ENCODE measurements at regions not wholly inside any gene's neighbourhood (a gene's known extent, or its start where the extent isn't known, plus 50 kb on each side); places are given as distances from the start of the nearest gene placed in this dataset.

GRCh38 chr16:49081086-49081485, 200.6 kb downstream of the CBLN1 start:
- intact Hi-C loops (cut with micrococcal nuclease): no loop called here

DNA sequence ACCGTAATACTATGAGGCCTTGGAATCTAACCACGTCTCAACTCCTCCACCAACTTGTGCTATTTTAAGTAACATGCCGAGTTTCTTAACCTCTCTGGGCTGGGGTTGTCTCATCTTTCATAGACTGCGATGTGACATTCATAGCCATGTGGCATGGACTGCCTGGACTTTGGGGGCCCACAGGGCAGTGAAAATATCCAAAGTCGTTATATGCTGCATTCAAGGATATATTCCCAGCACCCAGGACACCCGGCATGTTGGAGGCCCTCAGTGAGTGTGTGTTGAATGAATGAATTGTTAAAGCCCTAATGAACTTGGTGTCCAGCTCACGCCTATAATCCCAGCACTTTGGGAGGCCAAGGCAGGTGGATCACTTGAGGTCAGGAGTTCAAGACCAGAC, 203.1 kb downstream of the CBLN1 start:
- intact Hi-C loops (cut with micrococcal nuclease): no loop called here

DNA sequence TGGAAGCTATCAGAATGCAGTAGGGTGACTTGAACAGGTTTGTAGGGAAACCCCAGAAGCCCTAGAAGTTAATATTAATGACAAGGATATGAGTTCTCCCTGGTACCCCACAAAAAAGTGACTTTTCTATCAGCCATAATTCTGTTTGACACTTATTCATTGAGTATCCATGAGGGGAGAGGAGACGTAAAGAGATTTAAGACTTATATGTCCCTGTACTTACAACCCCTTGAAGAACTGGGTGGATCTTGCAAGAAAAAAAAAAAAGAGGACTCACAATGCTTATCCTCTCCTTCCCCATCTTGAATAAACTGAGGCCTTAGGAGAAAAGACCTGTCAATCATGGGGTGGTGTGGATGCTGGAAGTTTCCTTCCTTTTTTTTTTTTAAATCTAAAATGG, 203.5 kb downstream of the CBLN1 start:
- intact Hi-C loops (cut with micrococcal nuclease): no loop called here

- intact Hi-C loops (cut with micrococcal nuclease): no loop called here
Observed at GRCh38 chr16:49075709-49076108, 205.9 kb downstream of the CBLN1 start.

- intact Hi-C loops (cut with micrococcal nuclease): no loop called here
Observed at GRCh38 chr16:49068224-49068623, 213.4 kb downstream of the CBLN1 start.

GRCh38 chr16:49067776-49068175, 213.9 kb downstream of the CBLN1 start:
- intact Hi-C loops (cut with micrococcal nuclease): no loop called here

DNA sequence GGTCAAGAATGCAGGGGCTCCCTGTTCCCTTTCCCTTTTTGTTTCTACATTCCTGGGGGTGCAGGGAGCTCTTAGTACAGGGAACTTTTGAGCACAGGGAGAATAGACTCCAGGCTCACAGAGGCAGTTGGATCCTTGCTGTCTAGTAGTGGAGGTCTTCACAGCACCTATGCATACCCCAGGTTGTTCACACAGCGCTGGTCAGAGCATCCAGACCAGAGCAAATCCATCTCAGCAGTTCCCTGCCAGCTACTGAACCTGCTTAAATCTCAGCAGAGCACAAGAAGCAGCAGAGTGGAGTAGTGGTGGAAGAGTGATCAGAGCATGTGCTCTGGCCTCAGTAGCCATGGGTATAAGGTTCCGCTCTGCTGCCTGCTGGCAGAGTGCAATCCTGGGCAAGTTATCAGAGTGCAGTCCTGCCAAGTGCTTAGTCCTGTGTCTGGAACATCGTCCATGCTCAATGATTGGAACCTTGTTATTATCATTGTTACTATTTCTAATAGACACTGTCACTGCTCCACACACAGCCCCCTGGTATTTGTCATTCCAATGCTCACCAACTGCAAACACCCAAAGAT, 220.4 kb downstream of the CBLN1 start:
- intact Hi-C loops (cut with micrococcal nuclease): no loop called here

DNA sequence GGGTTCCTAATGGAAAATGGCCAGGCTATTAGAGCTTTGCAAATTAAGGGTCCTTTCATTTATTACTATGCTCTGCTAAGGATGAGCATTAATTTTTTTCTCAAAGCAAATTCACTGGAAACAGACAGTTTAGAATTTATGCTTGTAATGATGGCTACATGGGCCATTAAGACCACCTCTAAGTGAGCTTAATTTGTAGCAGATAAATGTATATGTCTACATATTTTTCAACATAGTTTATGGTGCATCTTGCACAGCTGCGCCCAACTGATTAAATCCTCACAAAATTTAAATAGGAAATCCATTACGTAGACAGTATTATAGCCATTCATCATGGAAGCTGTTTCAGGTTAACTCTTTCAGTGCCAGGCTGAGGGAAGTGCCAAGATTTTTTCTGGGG, 220.9 kb downstream of the CBLN1 start:
- intact Hi-C loops (cut with micrococcal nuclease): no loop called here

DNA sequence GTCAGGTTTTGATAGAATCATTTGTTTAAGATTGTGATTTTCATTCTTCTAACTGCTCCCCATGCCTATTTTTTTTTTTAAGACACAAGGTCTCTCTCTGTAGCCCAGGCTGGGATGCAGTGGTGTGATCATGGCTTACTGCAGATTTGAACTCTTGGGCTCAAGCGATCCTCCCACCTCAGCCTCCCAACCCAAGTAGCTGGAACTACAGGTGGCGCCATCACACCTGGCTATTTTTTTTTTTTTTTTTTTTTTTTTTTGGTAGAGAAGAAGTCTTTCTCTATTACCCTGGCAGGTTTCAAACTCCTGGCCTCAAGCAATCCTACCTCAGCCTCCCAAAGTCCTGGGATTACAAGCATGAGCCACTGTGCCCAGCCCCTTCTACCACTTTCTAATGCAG, 223.3 kb downstream of the CBLN1 start:
- intact Hi-C loops (cut with micrococcal nuclease): no loop called here

DNA sequence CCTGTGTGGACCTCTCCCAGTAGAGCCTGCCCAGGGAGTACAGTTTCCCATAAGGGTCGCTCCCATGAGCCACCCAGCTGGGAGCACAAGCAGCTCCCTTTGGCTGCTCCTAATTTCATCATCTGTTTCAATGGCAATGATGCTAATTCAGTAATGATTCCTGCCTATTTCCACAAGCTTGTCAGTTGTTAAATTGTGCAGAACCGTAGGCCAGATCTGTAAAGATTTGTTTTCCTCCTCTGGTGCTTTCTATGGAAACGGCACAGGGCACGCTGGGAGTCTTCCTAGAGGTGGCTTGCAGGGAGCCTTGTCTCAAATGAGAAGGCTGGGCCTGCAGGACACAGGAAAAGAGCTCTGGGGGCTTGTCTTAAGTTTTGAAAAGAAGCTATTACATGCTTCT, 223.7 kb downstream of the CBLN1 start:
- intact Hi-C loops (cut with micrococcal nuclease): no loop called here

GRCh38 chr16:49057391-49057790, 224.2 kb downstream of the CBLN1 start:
- intact Hi-C loops (cut with micrococcal nuclease): no loop called here

DNA sequence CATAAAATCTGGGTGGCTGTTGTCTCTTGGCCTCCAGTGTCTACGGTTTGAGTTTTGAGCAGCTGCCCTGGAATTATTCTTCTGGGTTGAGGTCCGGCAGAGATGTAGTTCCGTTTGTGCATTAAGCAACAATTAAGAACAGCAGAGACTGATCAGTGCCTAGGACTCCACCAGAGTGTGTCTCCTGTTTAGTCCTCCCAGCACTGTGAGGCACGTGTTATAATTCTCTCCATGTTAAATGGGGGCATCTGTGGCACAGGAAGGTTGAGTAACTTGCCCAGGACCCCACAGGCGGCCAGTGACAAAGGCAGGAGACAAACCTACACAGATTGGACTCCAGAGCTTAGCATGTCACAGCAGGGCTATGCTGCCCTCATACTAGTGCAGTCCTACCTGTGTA, 225.1 kb downstream of the CBLN1 start:
- intact Hi-C loops (cut with micrococcal nuclease): no loop called here

DNA sequence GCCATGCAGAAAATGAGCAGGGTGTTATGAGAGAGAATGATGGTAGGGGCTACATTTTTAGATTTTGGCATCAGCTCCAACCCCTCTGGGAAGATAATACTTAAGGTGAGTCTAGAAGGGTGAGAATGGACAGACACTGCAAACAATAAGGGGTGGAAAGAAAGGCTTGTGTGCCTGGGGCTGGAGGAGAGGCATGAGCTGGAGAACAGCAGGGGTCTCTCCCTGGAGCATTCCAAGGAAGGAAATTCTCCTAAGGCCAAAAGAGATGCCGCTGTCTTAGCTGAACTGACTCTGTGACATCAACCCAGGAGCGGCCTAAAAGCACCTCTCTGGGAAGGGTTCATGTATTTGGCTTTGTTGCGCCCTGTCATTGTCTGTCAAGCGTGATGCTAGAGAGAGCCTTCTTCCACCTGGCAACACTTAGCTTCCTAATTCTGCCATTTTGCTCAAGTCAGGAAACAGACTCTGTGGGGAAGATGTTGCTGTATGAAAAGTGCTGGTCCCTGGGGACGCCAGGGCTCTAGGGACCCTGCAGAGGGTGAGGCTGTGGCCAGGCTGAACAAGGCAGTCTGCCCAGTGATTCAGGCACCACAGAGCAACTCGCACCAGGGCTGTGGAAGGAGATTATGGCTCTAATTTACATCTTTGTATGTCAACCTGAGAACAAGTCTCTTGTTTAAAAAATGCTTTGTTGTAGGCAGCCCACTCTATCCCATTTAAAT, 225.7 kb downstream of the CBLN1 start:
- intact Hi-C loops (cut with micrococcal nuclease): no loop called here

DNA sequence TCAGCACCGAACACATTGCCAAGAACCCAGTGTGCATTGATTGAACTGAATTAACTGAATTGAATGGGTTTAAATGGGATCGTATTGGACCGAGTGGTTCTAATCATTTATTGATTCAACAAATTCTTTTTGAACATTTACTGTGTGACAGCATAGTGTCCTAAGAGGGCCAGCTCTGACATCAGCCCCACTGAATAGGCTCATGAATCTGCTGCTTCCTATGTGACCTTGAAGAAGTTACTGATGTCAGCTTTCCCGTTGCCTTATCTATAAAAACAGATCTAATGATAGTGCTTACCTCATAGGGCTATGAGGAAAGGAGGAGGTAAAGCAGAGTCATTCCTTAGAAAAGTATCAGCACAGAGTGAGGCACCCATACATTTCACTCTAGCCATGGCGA, 226.3 kb downstream of the CBLN1 start:
- intact Hi-C loops (cut with micrococcal nuclease): no loop called here

- intact Hi-C loops (cut with micrococcal nuclease): no loop called here
Observed at GRCh38 chr16:49054606-49055005, 227.0 kb downstream of the CBLN1 start.

GRCh38 chr16:49052846-49053245, 228.8 kb downstream of the CBLN1 start:
- intact Hi-C loops (cut with micrococcal nuclease): no loop called here

GRCh38 chr16:49051576-49051975, 230.1 kb downstream of the CBLN1 start:
- intact Hi-C loops (cut with micrococcal nuclease): no loop called here

GRCh38 chr16:49050607-49051006, 231.0 kb downstream of the CBLN1 start:
- intact Hi-C loops (cut with micrococcal nuclease): no loop called here

- intact Hi-C loops (cut with micrococcal nuclease): no loop called here
Observed at GRCh38 chr16:49049644-49050043, 232.0 kb downstream of the CBLN1 start.

GRCh38 chr16:49049191-49049590, 232.4 kb downstream of the CBLN1 start:
- intact Hi-C loops (cut with micrococcal nuclease): no loop called here

DNA sequence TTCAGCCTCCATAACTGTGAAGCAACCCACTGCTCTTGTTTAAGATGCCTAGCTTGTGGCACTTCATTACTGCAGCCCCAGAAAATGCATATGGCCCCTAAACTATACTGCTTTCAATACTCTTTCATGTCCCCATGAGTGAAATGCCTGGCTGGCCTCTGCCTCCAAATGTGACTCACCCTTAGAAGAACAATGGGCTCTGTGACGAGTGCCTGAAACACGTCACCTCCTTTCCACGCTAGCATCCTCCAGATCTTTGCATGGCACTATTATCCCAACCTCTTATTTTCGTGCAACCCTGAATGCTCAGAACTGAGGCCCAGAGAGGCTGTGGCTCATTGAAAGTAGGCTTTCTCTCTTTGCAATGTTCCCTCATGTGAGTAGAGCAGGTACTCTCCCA, 233.1 kb downstream of the CBLN1 start:
- intact Hi-C loops (cut with micrococcal nuclease): no loop called here

- intact Hi-C loops (cut with micrococcal nuclease): no loop called here
Observed at GRCh38 chr16:49036126-49036525, 245.5 kb downstream of the CBLN1 start.

DNA sequence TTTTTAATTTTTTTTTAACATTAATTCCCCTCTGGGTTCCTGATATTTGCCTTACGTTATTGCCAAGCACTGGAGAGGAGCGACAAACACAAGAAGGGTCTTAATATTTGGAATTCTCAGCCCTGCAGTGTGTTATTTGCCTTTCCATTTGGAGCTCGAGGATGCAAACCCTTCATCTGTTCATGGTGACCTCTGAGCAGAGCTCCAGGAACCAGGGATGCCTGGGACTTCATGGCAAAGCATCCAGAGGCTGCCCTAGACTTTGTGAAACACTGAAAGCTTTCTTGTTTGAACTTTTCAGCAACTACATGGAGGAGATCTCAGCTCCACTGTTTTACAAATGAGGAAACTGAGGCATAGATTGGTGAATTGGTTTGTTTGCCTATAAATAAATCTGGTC, 254.2 kb downstream of the CBLN1 start:
- intact Hi-C loops (cut with micrococcal nuclease): no loop called here
